ENCODE measurements at regions not wholly inside any gene's neighbourhood (a gene's known extent, or its start where the extent isn't known, plus 50 kb on each side); places are given as distances from the start of the nearest gene placed in this dataset.

DNA sequence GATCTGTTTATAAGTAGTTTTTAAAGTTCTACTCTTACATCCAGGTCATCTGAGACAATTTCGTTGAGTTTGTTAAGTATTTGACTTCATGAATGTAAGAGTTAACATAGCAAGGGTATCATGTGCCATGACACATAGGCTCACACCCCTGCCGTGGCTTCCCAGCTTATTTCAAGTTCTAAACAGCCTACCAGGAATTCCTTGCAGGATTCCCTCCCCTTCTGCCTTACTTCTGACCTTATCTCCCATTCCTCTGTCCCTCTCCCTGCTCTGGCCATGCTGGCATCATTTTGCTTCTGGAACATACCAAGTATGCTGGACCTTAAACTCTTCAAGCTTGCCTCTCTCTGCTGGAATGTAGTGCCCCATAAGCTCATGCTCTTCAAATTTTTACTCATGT lies 369.9 kb upstream of the PCDH7 start:
- no peak for DNase-seq

- no peak for DNase-seq
Observed at GRCh38 chr4:30354605-30355004, 365.6 kb upstream of the PCDH7 start.

- no peak for DNase-seq
Observed at GRCh38 chr4:30362436-30362835, 357.7 kb upstream of the PCDH7 start.

DNA sequence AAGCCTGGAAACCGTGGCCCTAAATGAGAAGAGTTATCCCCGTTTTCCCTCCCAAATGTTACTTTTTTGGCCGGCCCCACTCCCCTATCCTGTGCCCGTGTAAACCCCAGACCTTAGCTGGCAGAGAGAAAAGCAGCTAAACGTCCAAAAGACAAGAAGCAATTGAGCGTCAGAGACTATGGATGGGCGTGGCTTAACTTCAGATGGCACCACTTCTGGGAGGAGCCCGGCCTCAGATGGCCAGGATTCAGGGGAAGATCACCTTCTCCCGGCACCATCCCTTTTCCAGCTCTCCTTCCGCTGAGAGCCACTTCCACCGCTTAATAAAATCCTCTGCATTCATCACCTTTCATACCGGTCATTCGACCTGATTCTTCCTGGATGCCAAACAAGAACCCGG lies 350.1 kb upstream of the PCDH7 start:
- DNase-seq = no peak

GRCh38 chr4:30380404-30380998 lies 339.7 kb upstream of the PCDH7 start:
- DNase-seq = no peak

DNA sequence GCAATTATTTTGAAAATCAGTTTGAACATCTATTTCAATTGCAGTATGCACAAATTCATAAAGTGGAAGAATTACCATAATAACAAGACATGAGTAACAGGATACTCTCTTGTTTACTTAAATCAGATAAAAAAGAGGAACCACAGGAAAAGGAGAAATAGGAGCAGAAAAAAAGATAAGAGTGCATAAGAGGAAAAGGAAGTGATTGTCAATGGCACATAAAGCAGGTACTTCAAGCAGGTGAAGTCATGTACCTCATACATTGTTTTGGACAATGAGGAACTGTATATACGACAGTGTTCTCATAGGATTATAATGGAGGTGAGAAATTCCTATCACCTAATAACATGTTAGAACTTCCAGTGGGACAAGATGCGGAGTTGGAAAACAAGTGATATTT lies 334.5 kb upstream of the PCDH7 start:
- DNase-seq = no peak

DNA sequence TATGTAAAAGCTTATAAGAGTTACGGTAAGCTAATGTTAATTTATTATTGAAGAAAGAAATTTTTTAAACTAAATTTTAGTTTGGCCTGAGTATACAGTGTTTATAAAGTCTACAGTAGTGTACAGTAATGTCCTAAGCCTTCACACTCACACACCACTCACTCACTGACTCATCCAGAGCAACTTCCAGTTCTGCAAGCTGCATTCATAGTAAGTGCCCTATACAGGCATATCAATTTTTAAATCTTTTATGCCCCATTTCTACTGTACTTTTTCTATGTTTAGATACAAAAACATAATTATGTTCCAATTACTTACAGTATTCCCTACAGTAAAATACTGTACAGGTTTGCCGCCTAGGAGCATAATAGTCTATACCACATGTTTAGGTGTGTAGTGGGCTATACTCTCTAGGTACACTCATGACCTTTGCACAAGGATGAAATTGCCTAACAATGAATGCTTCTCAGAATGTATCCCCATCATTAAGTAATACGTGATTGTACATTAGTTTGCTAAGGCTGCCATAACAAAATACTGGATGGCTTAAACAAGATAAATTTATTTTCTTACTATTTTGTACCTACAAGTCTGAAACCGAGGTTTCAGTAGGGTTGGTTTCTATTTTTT lies 333.8 kb upstream of the PCDH7 start:
- DNase-seq = no peak

- no peak for DNase-seq
Observed at GRCh38 chr4:30395902-30396301, 324.3 kb upstream of the PCDH7 start.

DNA sequence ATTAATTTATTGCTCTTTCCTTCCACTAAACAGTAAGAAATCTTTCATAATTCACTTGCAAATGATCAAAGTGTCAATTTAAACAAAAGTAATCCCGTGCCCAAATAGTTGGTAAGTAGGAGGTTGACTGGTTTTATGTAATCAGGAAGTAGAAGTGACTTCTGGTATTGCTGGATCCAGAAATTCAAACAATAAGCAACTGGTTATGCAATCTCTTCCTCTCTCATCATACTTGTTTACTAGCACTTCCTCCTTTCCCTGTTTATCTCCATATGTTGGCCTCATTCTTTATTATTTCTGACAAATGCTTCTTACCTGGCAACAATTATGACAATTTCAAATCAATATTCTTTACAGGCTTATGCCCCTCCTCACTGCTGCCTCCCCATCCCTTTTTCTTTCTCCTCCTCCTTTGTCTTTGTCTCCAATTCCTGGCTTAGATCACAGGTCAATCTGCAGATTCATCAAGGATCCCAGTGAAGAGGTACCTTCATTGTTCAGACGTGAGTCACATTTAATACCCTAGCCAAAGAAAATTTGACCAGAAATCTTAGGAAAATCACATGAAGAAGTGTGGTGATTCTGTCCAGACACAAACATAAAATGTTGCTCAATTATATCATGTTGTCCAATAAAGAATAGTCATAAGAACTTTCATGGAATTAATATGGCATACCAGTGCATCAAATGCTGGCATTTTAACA lies 323.2 kb upstream of the PCDH7 start:
- no peak for DNase-seq

GRCh38 chr4:30399476-30399875 lies 320.7 kb upstream of the PCDH7 start:
- DNase-seq = no peak

DNA sequence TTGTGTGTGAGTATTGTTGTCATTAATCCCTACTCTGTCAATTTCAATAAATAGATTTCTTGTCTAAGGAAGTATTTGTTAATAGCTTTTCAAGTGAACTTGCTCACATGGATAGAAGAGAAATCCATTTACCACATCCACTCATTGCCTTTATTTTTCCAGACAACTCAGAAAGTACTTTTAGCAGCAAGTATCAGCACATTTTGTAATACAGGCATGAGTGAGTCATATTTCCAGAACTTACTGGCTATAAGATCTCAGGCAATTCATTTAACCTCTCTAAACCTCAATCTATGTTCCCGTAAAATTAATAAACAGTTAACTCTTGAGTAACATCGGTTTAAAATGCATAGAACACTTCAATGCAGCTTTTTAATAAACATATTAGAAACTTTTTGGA lies 317.9 kb upstream of the PCDH7 start:
- DNase-seq = no peak

- no peak for DNase-seq
Observed at GRCh38 chr4:30413915-30414314, 306.3 kb upstream of the PCDH7 start.

- no peak for DNase-seq
Observed at GRCh38 chr4:30416547-30416946, 303.6 kb upstream of the PCDH7 start.

- DNase-seq = no peak
Observed at GRCh38 chr4:30427932-30428331, 292.2 kb upstream of the PCDH7 start.

DNA sequence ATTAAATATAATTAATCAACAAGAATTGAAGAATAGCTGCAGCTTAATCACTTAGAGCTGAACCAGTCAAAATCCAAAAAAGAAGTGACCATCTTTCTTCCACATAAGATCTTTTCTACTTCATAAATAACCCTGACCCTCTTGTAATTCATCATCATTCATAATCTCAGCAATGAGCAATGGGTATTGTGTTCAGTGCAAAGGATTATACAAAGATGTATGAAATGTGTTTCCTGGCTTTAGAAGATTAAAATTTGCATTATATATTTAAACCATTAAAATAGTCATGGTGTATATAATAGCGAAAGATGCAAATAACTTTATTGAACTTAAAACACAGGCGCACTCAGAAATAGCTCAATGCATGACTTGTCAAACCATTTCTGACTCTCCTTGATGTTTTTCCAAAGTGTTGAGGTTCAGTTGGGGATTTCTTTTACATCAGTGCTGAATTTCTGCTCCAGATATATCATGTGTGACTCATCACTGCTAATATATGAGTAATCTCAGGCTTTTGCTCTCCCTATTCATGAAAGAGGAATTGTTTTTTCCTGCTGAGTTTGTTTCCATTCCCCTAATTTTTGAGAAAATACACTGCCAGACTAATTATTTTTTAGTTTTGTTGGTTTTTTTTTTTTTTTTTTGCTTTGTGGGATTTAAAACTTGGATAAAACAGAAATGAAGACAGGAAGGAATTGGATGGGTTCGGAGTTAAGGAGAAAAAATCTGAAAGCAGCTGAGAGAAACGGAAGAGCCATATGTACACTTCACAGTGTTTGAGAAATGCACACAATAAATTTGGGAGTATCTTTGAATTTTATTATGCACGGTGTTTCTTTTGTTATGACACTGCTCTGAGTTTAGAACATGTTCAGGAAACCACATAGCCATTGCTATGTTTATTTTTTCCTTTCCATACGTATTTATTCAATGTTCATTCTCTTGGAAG lies 290.1 kb upstream of the PCDH7 start:
- DNase-seq = no peak

DNA sequence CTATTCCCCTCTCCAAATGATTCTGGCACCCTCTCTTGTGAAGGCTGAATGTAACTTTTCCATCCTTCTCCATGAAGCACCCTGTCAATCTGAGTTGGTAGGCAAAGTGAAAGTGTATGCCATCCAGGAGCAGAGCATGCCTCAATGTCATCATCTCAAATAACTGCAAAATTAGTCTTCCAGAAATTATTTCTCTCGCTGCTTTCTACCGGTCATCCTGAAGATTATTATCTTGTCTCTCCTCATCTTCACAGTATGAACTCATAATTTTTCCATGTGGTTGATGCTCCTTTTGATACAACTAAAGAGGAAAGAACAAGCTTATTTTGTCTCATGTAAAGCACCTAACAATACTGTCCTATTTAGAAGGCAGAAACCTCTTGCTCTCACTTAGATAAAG lies 285.5 kb upstream of the PCDH7 start:
- DNase-seq = no peak

DNA sequence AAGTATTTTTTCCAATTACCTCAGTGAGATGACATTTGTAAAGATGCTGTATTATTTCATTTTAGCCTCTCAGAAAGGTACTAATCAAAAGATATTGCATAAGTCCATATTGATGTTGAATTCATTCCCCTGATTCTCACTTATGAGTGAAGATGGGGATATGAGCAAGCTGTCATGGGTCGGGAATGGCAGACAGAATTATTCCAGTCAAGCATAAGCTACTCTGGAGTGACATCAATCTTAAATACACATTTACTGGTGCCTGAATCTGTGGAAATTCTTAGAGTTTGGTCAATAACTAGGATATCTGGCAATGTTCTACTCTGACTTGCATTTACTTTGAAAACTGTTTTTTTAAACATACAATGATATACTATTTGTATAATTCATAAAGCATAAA lies 283.8 kb upstream of the PCDH7 start:
- DNase-seq = no peak

DNA sequence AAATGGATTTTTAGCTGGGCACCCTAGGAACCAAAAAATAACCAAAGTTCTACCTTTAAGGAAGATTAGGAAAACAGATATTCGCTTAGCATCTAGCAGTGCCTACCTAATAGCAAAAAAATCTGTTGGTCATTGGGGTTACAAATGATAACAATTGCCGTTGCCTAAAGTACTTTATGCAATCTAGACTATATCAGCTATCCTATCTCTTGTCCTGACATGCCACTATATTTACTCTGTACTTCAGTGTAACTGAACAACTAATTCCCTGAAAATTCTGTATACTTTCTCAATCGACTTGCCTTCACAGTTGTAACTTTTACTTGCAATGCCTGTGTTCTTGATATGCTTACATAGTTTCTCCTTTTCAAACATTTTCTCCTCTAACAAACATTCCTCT lies 282.9 kb upstream of the PCDH7 start:
- no peak for DNase-seq

DNA sequence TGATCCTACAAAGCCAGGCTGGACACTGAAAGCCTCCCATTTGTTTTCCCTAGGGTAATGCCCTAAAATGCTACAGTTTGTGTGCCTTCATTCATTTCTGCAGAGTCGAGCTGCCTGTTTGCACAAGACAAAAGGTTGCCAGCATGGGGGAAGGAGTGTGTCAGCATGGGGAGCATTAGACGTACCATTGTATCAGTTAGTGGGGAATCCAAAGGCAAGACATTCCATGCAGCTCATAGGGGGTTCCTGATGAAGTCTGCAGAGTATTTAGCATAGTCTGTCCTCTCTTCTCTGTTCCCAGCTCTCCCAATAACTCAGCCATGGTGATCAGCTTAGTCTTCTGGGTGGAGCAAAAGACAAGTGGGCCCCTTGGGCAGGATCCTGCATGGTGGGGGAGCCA lies 276.9 kb upstream of the PCDH7 start:
- no peak for DNase-seq

- DNase-seq = no peak
Observed at GRCh38 chr4:30450474-30450873, 269.7 kb upstream of the PCDH7 start.

GRCh38 chr4:30454504-30454903 lies 265.7 kb upstream of the PCDH7 start:
- no peak for DNase-seq

- DNase-seq = no peak
Observed at GRCh38 chr4:30456716-30457115, 263.5 kb upstream of the PCDH7 start.

DNA sequence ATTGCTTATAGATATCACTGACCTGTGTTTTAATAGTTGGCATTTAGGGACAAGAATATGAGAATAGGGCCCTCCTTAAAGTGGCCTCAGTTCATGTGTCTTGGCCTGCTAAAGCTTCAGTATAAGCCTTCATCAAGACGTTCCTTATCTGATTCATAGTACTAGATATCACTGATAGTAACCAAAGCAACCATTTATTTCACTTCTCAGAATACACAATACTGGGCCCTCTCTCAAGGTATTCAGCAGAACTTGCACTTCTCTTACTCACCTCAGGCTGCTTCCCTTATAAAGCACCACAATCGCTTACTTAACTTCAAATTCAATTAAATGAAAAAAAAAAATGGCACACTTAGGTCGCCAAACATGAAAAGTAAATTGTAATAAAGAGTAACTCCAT lies 259.4 kb upstream of the PCDH7 start:
- DNase-seq = no peak

Data from C1 segment of cervical spinal cord (tissue), 14 donors.